Suprapubic skin (tissue), 3 donors: ENCODE measurements at regions not wholly inside any gene's neighbourhood (a gene's known extent, or its start where the extent isn't known, plus 50 kb on each side); places are given as distances from the start of the nearest gene placed in this dataset.

ENCODE experiments used
- EP300 ChIP-seq: sonication (generic); formaldehyde crosslinking; IDR thresholded peaks from one replicate; pipeline ENCODE4 v1.6.1; 2017; ENCODE audit warnings: antibody characterized with exemption
- TF ChIP-seq, protein P1 (sequence below), 2 donors: fragments of 200-600 bp in 1 of 2; fragments of 450-650 bp in 1 of 2; sonication (generic) in 1 of 2; IDR thresholded peaks; one replicate each; pipeline ENCODE4 v1.5.1; 2016 to 2019; ENCODE audit warnings: antibody characterized with exemption in 2 of 2, mild to moderate bottlenecking in 1 of 2, moderate library complexity in 1 of 2

DNA sequence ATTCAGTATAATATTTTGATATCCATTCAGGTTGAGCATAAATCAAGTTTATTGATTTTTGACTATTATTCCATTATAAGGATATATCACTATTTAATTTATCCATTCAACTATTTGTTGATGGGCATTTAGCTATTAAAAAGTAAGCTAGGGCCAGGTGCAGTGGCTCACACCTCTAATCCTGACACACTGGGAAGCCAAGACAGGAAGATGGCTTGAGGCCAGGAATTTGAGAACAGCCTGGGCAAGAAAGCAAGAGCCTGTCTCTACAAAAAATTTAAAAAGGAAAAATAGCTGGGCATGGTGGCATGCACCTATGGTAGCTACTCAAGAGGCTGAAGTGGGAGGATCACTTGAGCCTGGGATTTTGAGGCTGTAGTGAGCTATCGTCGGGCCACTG lies 183.5 kb downstream of the HNMT start:
- TF ChIP-seq, protein P1, sequence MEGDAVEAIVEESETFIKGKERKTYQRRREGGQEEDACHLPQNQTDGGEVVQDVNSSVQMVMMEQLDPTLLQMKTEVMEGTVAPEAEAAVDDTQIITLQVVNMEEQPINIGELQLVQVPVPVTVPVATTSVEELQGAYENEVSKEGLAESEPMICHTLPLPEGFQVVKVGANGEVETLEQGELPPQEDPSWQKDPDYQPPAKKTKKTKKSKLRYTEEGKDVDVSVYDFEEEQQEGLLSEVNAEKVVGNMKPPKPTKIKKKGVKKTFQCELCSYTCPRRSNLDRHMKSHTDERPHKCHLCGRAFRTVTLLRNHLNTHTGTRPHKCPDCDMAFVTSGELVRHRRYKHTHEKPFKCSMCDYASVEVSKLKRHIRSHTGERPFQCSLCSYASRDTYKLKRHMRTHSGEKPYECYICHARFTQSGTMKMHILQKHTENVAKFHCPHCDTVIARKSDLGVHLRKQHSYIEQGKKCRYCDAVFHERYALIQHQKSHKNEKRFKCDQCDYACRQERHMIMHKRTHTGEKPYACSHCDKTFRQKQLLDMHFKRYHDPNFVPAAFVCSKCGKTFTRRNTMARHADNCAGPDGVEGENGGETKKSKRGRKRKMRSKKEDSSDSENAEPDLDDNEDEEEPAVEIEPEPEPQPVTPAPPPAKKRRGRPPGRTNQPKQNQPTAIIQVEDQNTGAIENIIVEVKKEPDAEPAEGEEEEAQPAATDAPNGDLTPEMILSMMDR (IDR thresholded peaks at IDR 0.05), result no peak
- TF ChIP-seq EP300, result no peak
